ENCODE measurements at regions not wholly inside any gene's neighbourhood (a gene's known extent, or its start where the extent isn't known, plus 50 kb on each side); places are given as distances from the start of the nearest gene placed in this dataset.

GRCh38 chr2:67246791-67247190 is 150.3 kb upstream of the ETAA1 start:
- H3K27ac ChIP-seq, result no peak overlapping the region
- H3K4me3 ChIP-seq, result no peak overlapping the region
- no peak for DNase-seq (ENCODE audit: low spot score)
- TF ChIP-seq CTCF (IDR thresholded peaks at IDR 0.05), result no peak

GRCh38 chr2:67251741-67252140 is 145.4 kb upstream of the ETAA1 start:
- H3K4me3 ChIP-seq, result no peak overlapping the region
- no peak for TF ChIP-seq CTCF (IDR thresholded peaks at IDR 0.05)

GRCh38 chr2:67255933-67256615 is 141.1 kb upstream of the ETAA1 start:
- no peak for DNase-seq (ENCODE audit: low spot score)
- no peak for TF ChIP-seq CTCF (IDR thresholded peaks at IDR 0.05)
- no peak overlapping the region for H3K4me3 ChIP-seq
- no peak overlapping the region for H3K27ac ChIP-seq

More at GRCh38 chr2:67251741-67252140, 145.4 kb upstream of the ETAA1 start:
- no peak for DNase-seq (ENCODE audit: low spot score)
- no peak overlapping the region for H3K27ac ChIP-seq

GRCh38 chr2:67256892-67257291 is 140.2 kb upstream of the ETAA1 start:
- no peak for DNase-seq (ENCODE audit: low spot score)
- Histone ChIP-seq H3K27ac (no peak overlapping the region), H3K4me3 (no peak overlapping the region)
- no peak for TF ChIP-seq CTCF (IDR thresholded peaks at IDR 0.05)

- Histone ChIP-seq H3K4me3 (no peak overlapping the region), H3K27ac (no peak overlapping the region)
- no peak for TF ChIP-seq CTCF (IDR thresholded peaks at IDR 0.05)
- DNase-seq (ENCODE audit: low spot score), result no peak
Observed at GRCh38 chr2:67258122-67258521, 139.0 kb upstream of the ETAA1 start.

- Histone ChIP-seq H3K27ac (peak overlapping the region in 1 of 2 donors; percentile 82), H3K4me3 (no peak overlapping the region)
- TF ChIP-seq CTCF (IDR thresholded peaks at IDR 0.05), result no peak
- no peak for DNase-seq (ENCODE audit: low spot score)
Observed at GRCh38 chr2:67258831-67259230, 138.3 kb upstream of the ETAA1 start.

- H3K4me3 ChIP-seq, result peak overlapping the region; percentile 5
- TF ChIP-seq CTCF (IDR thresholded peaks at IDR 0.05), result no peak
- DNase-seq (ENCODE audit: low spot score), result no peak
- H3K27ac ChIP-seq, result peak overlapping the region; percentile 82 to 86
Observed at GRCh38 chr2:67259556-67260342, 137.4 kb upstream of the ETAA1 start.

Measured in coronary artery (tissue), 2 donors.